Amygdala (tissue), 56 donors: ENCODE measurements at regions not wholly inside any gene's neighbourhood (a gene's known extent, or its start where the extent isn't known, plus 50 kb on each side); places are given as distances from the start of the nearest gene placed in this dataset.

Source experiments
- DNase-seq, 56 donors: peaks; one replicate each; lab custom pipeline; 2025; lab: John Stamatoyannopoulos, UW

- no peak for DNase-seq
Measured at GRCh38 chr1:98336472-98337083, 324.9 kb upstream of the SNX7 start.

GRCh38 chr1:98333936-98334335 lies 327.6 kb upstream of the SNX7 start:
- DNase-seq: no peak

- no peak for DNase-seq
Measured at GRCh38 chr1:98333406-98333805, 328.1 kb upstream of the SNX7 start.

GRCh38 chr1:98331718-98332311 lies 329.7 kb upstream of the SNX7 start:
- DNase-seq: no peak

GRCh38 chr1:98331243-98331642 lies 330.3 kb upstream of the SNX7 start:
- no peak for DNase-seq

GRCh38 chr1:98330224-98330623 lies 331.3 kb upstream of the SNX7 start:
- DNase-seq: no peak

- no peak for DNase-seq
Measured at GRCh38 chr1:98328855-98329254, 332.7 kb upstream of the SNX7 start.

- no peak for DNase-seq
Measured at GRCh38 chr1:98327220-98327861, 334.2 kb upstream of the SNX7 start.

GRCh38 chr1:98325646-98326440 lies 335.7 kb upstream of the SNX7 start:
- DNase-seq: peak in 4 of 56 donors; percentile 0 to 19 (median 4)

GRCh38 chr1:98323906-98324358 lies 337.6 kb upstream of the SNX7 start:
- DNase-seq: no peak

GRCh38 chr1:98323388-98323787 lies 338.1 kb upstream of the SNX7 start:
- DNase-seq: no peak

- DNase-seq: no peak
Measured at GRCh38 chr1:98322966-98323365, 338.6 kb upstream of the SNX7 start.

GRCh38 chr1:98322086-98322485 lies 339.4 kb upstream of the SNX7 start:
- no peak for DNase-seq

- DNase-seq: no peak
Measured at GRCh38 chr1:98321191-98321590, 340.3 kb upstream of the SNX7 start.

- DNase-seq: no peak
Measured at GRCh38 chr1:98316286-98316905, 345.1 kb upstream of the SNX7 start.

- no peak for DNase-seq
Measured at GRCh38 chr1:98315309-98315708, 346.2 kb upstream of the SNX7 start.

GRCh38 chr1:98314601-98315000 lies 346.9 kb upstream of the SNX7 start:
- no peak for DNase-seq

- DNase-seq: no peak
Measured at GRCh38 chr1:98306517-98307089, 354.9 kb upstream of the SNX7 start.

- DNase-seq: no peak
Measured at GRCh38 chr1:98305362-98305761, 356.2 kb upstream of the SNX7 start.

GRCh38 chr1:98304888-98305287 lies 356.6 kb upstream of the SNX7 start:
- DNase-seq: no peak
